HG02885 (cell line): ENCODE measurements at regions not wholly inside any gene's neighbourhood (a gene's known extent, or its start where the extent isn't known, plus 50 kb on each side); places are given as distances from the start of the nearest gene placed in this dataset.

Experiments
- ATAC-seq: cut with Tn5 transposase; IDR thresholded peaks from one replicate; pipeline ENCODE4 v1.9.1; 2021; ENCODE audit warnings: mild to moderate bottlenecking; ENCODE audit not compliant: unreplicated experiment, poor library complexity

DNA sequence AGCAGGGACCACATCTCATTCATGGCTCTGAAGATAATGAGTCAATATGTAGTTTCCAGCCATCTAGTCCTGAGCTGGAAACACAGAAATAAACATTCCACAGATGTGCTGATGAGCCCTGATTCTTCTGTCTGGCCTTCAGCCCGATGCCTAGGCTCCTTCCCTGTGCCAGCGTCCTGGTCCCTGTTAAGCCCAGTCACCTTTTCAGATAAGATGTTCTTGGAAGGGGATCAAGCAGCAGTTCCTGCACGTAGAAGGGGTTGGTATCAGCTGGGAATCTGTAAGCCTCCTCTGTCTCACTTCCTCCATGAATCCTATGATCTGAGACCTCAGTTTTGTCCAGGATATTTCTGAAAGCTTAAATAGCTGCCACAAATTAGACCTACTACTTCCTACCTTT lies 149.3 kb downstream of the TTC32 start:
- ATAC-seq, result no peak

DNA sequence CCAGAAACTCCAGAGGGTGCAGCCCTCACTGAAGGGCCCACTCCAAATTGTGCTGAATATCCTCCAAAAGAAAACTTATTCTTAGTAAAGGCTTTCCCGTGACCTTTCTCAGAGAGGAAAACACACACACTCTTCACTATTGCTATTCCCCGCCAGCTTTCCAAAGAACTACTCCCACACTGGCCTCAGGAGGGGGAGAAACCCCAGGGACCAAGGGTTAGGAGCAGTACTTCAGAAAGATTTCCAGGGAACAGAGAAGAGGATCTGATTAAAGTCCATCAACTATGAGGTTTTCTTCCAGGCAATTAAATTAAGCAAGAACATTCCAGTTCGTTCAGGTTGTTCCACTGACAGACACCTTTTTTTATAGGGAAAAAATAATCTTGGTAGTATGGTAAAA lies 150.2 kb downstream of the TTC32 start:
- ATAC-seq, result no peak

DNA sequence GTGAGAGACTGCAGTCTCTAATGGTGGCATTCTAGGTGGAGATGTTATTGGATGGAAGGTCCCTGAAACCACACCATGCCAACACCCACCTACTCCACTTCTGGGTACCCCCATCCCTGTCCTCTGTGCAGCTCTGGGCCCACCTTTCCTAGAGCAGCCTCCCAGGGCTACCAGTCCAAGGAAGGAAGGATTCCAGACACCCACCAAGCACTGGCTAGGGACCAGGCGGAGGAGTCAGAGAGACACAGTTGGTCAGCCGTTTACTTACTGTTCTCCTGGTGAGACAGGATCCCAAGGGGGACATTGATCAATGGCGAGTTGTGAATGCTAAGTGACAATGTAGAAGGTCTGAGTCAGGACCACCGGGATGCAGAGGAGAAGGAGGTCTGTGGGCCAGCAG lies 151.6 kb downstream of the TTC32 start:
- no peak for ATAC-seq

DNA sequence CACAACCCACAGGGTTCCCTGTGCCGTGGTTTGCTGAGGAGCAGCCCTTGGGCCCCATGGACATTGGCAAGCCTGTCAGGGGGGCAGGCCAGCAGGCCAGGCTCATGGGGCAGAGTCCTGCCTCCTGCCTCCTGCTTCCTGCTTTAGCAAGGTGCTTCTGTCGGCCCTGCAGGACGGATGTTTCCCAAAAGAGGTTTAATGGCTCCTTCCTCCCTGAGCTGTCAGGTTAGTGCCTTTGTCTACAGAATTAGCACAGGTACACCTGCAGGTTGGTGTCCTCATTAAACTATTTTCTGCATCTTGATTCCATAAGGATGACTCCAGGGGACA lies 152.3 kb downstream of the TTC32 start:
- no peak for ATAC-seq

DNA sequence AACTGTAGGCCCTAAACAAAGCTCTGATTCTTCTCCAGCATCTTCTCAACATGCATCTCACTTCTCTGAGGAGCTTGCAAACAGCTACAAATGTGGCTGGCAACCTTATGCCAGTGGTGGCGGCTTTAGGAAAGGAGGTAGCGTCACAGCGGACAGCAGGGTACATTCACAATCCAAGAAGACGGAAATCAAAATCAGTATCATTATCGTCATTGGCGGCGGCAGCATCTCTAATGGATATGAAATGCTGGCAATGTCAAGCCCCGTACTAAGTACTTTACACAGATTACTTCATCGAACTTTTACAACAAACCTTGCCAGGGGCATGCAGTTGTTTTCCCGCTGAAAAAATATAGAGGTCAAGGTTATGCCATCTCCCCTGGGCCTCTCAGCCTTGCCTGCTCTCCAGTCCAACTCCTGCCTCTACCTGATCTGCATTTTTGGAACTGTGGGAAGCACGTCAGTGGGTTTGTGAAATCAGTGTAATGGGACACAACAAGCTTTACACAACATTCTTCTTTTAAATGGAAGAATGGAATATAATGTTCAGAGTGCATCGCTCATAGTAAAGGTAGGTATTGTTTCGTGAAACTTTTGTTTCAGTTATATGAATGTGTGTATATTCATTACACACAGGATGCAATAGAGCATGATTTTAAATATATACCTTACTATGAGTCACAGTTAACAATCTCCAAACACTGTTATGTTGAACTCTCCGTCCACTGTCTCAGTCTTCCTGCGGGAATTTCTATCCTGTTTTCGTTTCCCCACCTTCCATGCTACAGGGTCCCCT lies 152.9 kb downstream of the TTC32 start:
- ATAC-seq, result no peak

DNA sequence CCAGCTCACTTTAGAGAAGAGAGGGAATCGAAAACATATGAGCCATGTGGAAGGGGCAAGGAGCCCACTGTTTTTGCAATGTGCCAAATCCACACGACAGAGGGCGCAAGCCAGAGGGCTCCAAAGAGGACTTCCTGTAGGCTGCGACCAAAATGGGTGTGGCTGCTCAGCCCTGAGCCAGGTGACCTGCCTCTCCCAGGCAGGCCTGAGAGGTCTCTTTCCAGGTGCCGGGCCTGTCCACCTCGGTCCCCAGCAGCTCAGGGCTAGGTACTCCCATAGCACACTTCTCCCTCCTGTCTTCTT lies 153.8 kb downstream of the TTC32 start:
- no peak for ATAC-seq

DNA sequence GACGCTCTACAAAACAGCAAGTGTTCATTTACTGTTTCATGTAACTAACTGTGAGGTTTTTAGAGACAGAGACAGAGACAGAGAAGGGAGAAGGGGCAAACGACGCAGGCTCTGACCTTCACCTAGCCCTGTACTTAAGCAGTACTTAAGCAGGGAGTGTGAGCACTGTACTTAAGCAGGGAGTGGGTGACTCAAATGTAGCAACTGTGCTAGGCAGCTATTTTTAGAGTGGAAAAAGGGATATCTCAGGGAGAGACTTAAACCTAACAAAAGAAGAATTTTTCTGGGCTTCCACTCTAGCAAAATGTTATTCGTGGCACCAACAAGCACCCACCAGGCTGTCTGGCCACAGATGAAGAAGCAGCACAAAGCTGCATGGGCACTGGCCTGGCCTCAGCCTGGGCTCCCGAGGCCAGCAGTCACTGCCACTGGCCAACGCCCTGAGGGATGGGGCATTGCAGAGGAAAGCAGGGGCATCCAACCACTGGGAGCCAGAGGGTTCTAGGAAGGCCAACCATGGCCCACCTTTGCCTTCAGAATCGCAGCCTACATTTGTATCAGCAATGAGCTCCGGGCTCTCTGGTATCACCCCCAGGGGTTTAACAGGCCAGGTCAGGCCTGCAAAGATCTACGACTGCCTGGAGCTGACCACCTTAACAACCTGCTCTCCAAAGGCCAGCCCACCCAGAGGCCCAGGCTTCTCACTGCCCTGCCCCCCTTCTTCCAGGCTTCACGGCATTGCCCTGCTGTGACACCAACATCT lies 154.3 kb downstream of the TTC32 start:
- ATAC-seq, result no peak

DNA sequence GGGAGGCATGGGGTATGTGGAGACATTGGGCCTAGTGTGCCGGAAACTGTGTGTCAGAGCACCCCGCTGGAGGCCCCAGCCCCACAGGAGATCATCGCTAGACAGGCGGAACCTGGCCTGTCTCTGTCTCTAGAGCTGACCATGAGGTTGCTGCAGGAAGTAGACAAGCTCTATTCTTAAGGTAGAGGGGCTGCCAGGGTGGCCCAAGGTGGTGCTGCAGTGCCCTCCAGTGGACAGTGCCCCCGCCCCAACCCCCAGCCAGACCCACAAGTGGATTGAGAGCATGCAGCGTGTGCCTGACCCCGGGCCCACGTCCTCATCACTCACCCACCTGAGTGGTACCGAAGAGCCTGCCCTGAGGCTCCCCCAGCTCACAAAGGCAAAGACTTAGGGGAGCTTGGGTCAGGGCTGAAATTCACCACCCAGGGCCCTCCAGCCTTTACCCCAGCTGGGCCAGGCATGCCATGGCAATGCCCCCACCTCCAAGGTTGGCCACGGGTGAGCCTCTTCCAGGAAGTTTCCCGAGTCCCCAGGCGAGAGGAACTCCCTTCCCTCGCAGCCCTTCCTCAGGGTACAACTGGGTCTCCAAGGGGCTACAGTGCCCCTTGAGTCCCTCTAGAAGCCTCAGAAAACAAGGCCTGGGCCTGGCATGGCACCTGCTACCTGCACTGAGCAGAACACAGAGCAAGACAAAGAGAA lies 155.0 kb downstream of the TTC32 start:
- no peak for ATAC-seq

DNA sequence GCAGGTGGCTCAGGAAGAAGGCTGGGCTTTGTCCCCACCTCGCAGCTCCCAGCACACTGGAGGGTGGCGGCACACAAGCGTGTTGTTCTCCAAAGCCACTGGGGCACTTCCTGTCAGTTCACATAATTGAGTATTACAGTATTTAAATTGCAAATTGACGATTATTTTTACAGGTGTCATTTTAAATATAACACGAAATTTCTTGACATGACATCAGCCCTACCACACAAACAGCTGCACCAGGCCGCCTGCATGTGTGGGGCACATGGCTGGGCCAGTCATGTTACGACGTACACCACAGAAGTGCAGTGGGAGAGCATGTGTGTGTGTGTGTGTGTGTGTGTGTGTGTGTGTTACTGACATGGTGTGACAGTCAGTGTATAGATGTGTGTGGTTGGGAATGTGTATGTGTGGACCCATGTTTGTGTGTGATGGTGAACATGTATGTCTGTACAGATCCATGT lies 155.6 kb downstream of the TTC32 start:
- ATAC-seq, result no peak

DNA sequence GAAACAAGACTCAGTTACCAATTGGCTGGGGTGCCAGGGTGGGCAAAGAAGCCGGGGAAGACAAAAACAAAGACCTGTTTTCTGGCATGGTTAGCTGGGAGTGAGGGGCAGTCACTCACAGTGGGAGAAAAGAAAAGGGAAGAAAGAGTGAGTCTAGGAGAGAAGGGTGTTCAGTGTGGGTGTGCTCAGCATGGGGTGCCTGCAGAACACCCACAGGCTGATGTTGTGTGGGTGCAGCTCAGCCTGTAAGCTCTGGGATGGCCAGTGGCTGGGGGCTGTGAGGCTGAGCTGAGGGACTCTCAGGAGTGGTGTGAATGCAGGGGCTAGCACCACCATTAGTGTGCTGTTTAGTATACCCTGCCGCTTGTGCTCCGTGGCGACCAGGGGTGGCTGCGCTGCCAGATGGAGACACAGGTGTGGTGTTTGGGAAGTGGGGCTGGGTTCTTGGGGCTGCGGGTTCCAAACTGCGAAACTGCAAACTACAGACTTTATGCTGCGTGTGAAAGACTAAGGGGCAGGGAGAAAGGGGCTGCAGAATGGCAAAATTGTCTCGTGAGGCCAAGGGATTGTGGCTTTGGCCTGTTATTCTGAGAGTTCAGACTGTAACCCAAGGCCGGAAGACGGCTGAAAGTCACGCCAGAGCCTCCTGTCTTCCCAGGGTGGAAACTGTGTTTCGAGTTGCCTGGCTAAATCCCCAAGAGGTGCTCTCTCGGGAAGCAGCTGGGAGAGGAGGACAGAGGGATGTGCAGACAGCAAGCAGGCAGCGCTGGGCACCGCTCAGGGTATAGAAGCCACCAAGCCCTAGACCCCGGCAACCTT lies 156.3 kb downstream of the TTC32 start:
- ATAC-seq, result no peak

DNA sequence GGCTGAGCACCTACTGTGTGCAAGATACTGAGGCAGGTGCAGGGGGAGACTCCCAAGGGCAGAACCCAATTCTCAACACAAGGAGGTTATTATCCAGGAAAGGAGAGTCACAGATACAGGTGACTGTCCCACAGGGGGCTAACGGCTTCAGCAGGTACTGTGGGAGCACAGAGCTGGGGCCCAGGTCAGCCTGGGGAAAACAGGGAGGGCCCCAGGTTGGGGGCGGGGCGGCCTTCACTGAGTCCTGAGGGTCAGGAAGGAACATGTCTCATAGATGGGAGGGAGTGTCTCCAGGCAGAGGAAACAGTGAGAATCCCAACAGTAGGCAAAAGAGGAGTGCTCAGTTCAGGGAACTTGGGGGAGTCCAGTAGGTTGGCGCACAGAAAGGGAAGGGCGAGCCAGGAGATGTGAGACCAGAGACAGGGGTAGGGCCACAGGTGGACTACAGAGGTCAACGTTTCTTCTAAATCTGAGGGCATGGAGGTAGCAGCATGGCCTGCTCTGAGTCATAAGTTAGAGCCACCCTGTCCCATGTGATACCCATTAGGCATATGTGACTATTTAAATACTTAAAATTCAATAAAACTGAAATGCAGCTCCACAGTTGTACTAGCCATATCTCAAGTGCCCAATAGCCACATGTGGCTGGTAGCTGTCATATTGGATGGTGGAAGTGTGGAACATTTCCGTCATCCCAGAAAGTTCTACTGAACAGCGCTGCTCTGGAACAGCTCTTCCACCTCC lies 157.2 kb downstream of the TTC32 start:
- ATAC-seq, result no peak

DNA sequence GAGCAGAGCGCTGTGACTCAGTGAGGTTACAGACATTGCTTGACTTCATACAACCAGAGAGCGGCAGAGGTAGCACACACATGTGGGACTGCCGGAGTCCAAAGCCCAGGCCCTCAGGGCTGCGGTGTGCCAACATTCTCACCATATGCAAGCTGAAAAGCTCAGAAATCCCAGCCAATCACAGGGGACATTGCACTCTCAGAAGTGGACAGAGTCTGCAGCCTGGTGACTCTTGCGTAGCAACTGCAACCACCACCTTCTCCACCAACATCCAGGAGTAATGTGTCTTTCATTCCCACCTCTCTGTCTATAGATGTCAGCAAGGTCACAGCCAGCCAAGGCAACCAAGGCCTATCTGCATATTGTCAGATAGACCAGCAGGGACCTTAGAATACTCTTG lies 158.1 kb downstream of the TTC32 start:
- no peak for ATAC-seq

DNA sequence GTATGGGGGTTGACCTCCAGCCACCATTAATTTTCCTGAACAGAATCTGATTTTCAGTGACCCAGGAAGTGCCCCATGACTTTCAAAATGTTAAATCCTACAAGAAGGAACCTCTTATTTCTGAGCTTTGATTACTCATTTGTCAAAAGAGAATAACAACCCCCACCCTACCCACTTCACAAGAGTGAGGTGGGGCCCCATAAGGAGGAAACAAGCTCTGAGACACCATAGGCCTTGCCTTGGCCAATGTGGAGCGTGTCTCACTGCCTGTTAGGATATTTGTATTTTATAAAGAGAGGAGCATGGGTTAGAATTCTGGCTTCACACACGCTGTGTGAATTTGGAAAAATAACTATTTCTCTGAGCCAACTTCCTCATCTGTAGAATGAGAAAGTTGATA lies 158.9 kb downstream of the TTC32 start:
- no peak for ATAC-seq

DNA sequence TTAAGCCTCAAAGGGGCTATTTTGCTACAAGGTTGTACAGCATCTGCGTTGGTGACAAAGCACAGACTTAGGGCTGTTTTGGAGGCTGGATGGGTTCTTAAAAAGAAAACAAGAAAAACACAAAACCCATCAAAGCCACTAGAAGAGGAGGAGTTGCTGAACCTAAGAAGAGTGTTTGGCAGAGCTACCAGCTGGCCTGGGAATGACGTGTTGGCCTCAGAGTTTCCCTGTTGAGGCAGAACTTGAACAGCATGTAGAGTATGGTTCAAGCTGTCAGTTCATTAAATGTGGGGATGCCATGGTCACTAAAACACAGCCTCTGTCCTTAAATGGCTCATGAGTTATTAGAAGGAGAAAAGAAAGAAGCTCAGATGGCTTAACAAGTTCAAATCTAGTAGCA lies 162.5 kb downstream of the TTC32 start:
- ATAC-seq, result no peak

DNA sequence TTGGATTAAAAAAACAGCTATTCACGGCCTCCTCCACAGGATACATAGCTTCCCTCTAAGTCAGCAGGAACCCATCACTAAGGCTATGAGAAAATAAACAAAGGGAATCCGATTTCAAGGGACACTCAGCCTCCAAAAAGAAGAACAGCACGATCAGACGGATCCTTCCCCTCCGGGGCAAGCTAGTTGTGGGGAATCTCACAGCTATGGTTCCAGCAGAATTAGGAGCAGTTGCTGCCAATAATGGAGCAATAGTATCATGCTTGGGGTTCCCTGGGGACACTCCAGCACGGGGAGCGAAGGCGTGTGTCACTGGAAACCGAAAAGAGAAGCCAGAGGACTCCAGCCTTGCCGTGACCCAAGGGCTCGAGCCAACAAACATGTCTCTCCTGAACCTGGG lies 163.1 kb downstream of the TTC32 start:
- no peak for ATAC-seq

DNA sequence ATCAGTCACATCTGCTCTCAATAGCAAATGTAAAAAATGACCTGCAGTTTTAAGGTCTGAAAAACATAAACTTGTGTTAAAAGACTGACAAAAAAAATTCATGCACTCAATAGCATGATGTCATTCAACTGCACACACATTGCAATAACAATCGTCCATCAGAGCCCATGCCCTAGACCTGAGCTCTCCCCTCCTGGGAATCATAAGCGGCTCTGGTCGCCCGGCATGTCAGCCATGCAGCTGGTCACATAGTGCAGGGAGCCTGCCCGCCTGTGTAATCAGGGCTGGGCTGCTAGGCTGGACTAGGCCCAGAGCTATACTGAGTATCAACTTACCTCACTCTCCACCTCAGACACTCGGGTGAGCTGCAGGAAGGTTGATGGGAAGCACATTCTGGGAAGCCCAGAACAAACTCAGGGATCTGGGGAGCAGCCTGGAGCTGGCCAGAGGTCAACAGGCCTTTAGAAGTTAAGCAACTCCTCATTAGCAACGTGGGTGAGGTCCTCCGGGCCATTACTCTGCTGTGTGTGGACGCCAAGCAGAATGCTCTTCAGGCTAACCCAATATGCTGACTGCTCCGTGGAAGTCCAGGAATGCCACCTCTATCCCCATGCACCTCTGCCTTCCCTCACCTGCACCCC lies 165.5 kb downstream of the TTC32 start:
- ATAC-seq, result no peak

DNA sequence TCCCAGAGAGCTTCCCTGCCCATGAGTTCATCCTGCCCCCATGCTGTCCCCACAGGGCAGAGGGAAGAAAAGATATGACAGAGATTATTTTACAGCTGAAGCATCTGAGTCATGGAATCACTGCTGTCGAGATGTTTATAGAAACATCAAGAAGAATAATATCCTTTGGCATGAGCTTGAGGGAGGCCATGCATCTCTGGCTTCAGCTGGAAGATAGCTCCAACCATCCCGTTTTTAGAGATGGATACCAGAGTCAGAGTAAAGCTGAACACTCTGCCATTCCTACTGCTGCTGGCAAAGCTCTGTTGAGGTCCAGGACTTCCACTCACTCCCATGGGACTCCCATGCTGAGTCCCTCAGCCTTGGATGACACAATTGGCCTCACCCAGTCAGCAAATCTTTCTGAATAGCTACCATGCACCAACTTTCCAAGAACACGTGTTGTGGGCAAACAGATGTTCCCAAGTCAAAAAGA lies 167.8 kb downstream of the TTC32 start:
- no peak for ATAC-seq

DNA sequence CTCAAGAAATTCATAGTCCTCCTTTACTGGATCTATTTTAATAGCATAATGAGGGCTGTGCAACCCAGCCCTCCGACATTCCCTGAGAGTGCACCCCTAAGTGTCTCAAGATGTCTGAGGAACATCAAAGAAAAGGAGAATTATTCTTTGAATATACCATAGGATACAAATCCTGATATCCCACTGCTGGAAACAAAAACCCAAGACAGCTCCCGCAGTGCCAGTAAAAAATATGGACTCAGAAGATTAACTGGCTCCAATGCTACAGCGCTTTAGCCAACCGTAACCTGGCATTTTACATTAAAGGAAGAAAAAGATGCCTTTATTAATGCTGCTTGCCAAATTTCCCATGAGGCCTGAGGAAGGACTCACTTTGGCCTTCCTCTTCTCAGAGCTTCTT lies 168.4 kb downstream of the TTC32 start:
- ATAC-seq, result no peak

DNA sequence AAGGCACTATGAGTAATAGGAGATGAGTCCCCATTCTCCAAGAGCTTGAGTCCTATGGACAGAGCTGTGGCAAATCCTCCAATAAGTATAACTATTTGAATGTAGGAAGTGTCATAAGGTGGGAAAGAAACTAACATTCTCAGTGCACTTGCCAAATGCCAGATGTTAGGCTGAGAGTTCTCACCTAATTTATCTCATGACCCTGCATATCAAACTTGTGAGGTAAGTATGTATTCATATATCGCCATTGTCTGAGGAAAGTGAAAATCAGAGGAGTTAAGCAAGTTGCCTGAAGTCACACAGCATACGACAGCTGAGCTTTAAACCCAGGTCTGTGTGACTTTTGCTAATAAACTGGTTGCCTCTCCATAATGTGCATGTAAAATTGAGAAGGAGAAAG lies 169.5 kb downstream of the TTC32 start:
- ATAC-seq, result no peak
